HCT116 (cell line): ENCODE measurements at regions not wholly inside any gene's neighbourhood (a gene's known extent, or its start where the extent isn't known, plus 50 kb on each side); places are given as distances from the start of the nearest gene placed in this dataset.

Experiments
- ATAC-seq: fragments of 200-7000 bp; cut with Tn5 transposase; 2 replicates; pipeline ENCODE4 v1.9.1; 2020; ENCODE audit warnings: mild to moderate bottlenecking, moderate library complexity
- BruUV-seq: library from RNA; stranded (reverse); fragments of 400-500 nt; replicated peaks from 2 replicates; lab custom pipeline; 2021; lab: Mats Ljungman, UMichigan
- CTCF ChIA-PET: fragments of 300-600 bp; sonication (Branson Sonifier 250); formaldehyde crosslinking; loops from one replicate; lab custom pipeline; 2021; ENCODE audit warnings: antibody characterized with exemption; lab: Charles Lee
- POLR2A ChIA-PET: fragments of 300-600, 350-600 bp; sonication (Branson Sonifier 250); formaldehyde crosslinking; loops from one replicate; lab custom pipeline; 2021; ENCODE audit warnings: antibody characterized with exemption; lab: Charles Lee
- RAD21 ChIA-PET, 2 experiments: fragments of 300-600 bp; sonication (Branson Sonifier 250); formaldehyde crosslinking; loops; one replicate each; lab custom pipeline; 2023; ENCODE audit warnings: low total read pairs in 2 of 2; ENCODE audit not compliant: uncharacterized antibody in 2 of 2, unreplicated experiment in 2 of 2, low non-redundant PET in 1 of 2; lab: Charles Lee
- DNase-seq: peaks from one replicate; pipeline ENCODE4 v3.0.0-alpha.2; 2010; ENCODE audit warnings: low read depth, low spot score
- H2AFZ ChIP-seq: fragments of 200-600 bp; shearing (Covaris generic), sonication (generic); 2 replicates; pipeline ENCODE4 v1.6.1; 2017; ENCODE audit warnings: low read depth, mixed run types, mixed read lengths, antibody characterized with exemption, low read length; ENCODE audit not compliant: poor library complexity, severe bottlenecking
- H3K27ac ChIP-seq: 2 replicates; pipeline ENCODE4 v1.5.1; 2012; ENCODE audit warnings: low read depth, low read length
- H3K27me3 ChIP-seq: fragments of 200-600 bp; sonication (generic); 2 replicates; pipeline ENCODE4 v1.6.1; 2016; ENCODE audit warnings: mixed run types, low read length, mixed read lengths; ENCODE audit not compliant: insufficient read depth
- H3K36me3 ChIP-seq, 2 experiments: fragments of 200-500 bp in 1 of 2; fragments of 200-600 bp in 1 of 2; sonication (Bioruptor generic) in 1 of 2; sonication (generic) in 1 of 2; 2 replicates each; pipeline versions ENCODE4 v1.5.1 to v1.6.1; 2014 to 2016; ENCODE audit warnings: low read length in 2 of 2, inconsistent platforms in 1 of 2, mixed read lengths in 1 of 2, mixed run types in 1 of 2; ENCODE audit not compliant: insufficient read depth in 2 of 2, control insufficient read depth in 1 of 2
- H3K4me1 ChIP-seq, 2 experiments: fragments of 200-600 bp in 1 of 2; sonication (generic) in 1 of 2; 2 replicates each; pipeline versions ENCODE4 v1.5.1 to v1.6.1; 2012 to 2017; ENCODE audit warnings: low read length in 2 of 2, inconsistent platforms in 1 of 2, mild to moderate bottlenecking in 1 of 2, mixed read lengths in 1 of 2, mixed run types in 1 of 2, moderate library complexity in 1 of 2; ENCODE audit not compliant: insufficient read depth in 2 of 2, control insufficient read depth in 1 of 2
- H3K4me2 ChIP-seq: fragments of 200-600 bp; sonication (generic); 2 replicates; pipeline ENCODE4 v1.6.1; 2017; ENCODE audit warnings: mixed run types, low read length, mixed read lengths
- H3K4me3 ChIP-seq, 2 experiments: fragments of 200-600 bp in 1 of 2; sonication (generic) in 1 of 2; replicated peaks in 1 of 2; 2 replicates each; pipeline ENCODE4 v1.5.1; 2011 to 2016; ENCODE audit warnings: low read length in 2 of 2, control low read depth in 1 of 2, low read depth in 1 of 2, mild to moderate bottlenecking in 1 of 2, mixed read lengths in 1 of 2, mixed run types in 1 of 2
- H3K79me2 ChIP-seq: fragments of 200-600 bp; sonication (generic); 2 replicates; pipeline ENCODE4 v1.6.1; 2017; ENCODE audit warnings: mild to moderate bottlenecking, mixed run types, low read length, moderate library complexity, mixed read lengths; ENCODE audit not compliant: insufficient read depth
- H3K9ac ChIP-seq: fragments of 200-600 bp; sonication (generic); 2 replicates; pipeline ENCODE4 v1.6.1; 2016; ENCODE audit warnings: low read length, mixed read lengths
- H3K9me2 ChIP-seq: fragments of 200-600 bp; sonication (generic), shearing (Covaris generic); 2 replicates; pipeline ENCODE4 v1.6.1; 2017; ENCODE audit warnings: mixed run types, mild to moderate bottlenecking, moderate library complexity; ENCODE audit not compliant: insufficient read depth
- H3K9me3 ChIP-seq, 2 experiments: fragments of 200-500 bp in 1 of 2; fragments of 200-600 bp in 1 of 2; sonication (Bioruptor generic) in 1 of 2; sonication (generic) in 1 of 2; 2 replicates each; pipeline ENCODE4 v1.6.1; 2014 to 2017; ENCODE audit warnings: low read length in 2 of 2, mixed read lengths in 2 of 2, inconsistent platforms in 1 of 2, low read depth in 1 of 2, mild to moderate bottlenecking in 1 of 2, mixed run types in 1 of 2, moderate library complexity in 1 of 2; ENCODE audit not compliant: control insufficient read depth in 1 of 2, insufficient read depth in 1 of 2
- H4K20me1 ChIP-seq: fragments of 200-600 bp; sonication (generic), shearing (Covaris generic); 2 replicates; pipeline ENCODE4 v1.6.1; 2017; ENCODE audit warnings: mixed run types, mild to moderate bottlenecking, moderate library complexity; ENCODE audit not compliant: insufficient read depth
- ATF3 ChIP-seq: IDR thresholded peaks from 2 replicates; pipeline ENCODE4 v1.6.1; 2012
- CEBPB ChIP-seq: IDR thresholded peaks from 2 replicates; pipeline ENCODE4 v1.6.1; 2012; ENCODE audit warnings: low read depth
- EGR1 ChIP-seq: IDR thresholded peaks from 2 replicates; pipeline ENCODE4 v1.6.1; 2012; ENCODE audit warnings: low read depth
- ELF1 ChIP-seq: IDR thresholded peaks from 2 replicates; pipeline ENCODE4 v1.6.1; 2012; ENCODE audit warnings: low read depth, borderline replicate concordance
- EZH2phosphoT487 ChIP-seq: fragments of 200-600 bp; IDR thresholded peaks from 2 replicates; pipeline ENCODE4 v1.6.1; 2018; ENCODE audit warnings: antibody characterized with exemption, borderline replicate concordance
- FOSL1 ChIP-seq: IDR thresholded peaks from 2 replicates; pipeline ENCODE4 v1.6.1; 2012; ENCODE audit warnings: low read depth
- JUND ChIP-seq: IDR thresholded peaks from 2 replicates; pipeline ENCODE4 v1.6.1; 2012
- REST ChIP-seq: IDR thresholded peaks from 2 replicates; pipeline ENCODE4 v1.6.1; 2012; ENCODE audit warnings: low read depth
- SP1 ChIP-seq: IDR thresholded peaks from 2 replicates; pipeline ENCODE4 v1.6.1; 2012; ENCODE audit warnings: low read depth
- SRF ChIP-seq: IDR thresholded peaks from 2 replicates; pipeline ENCODE4 v1.6.1; 2012; ENCODE audit warnings: low read depth
- YY1 ChIP-seq: IDR thresholded peaks from 2 replicates; pipeline ENCODE4 v1.6.1; 2011; ENCODE audit warnings: low read length, low read depth, moderate library complexity, mild to moderate bottlenecking; ENCODE audit not compliant: insufficient replicate concordance; ENCODE audit errors: extremely low read depth
- ZBTB33 ChIP-seq: IDR thresholded peaks from 2 replicates; pipeline ENCODE4 v1.6.1; 2011; ENCODE audit warnings: mild to moderate bottlenecking, low read length, moderate library complexity; ENCODE audit not compliant: insufficient replicate concordance; ENCODE audit errors: extremely low read depth
- ZFX ChIP-seq: fragments of 450-650 bp; IDR thresholded peaks from 2 replicates; pipeline ENCODE4 v1.6.1; 2017
- ZNF274 ChIP-seq: fragments of 200-500 bp; sonication (Bioruptor generic); IDR thresholded peaks from 2 replicates; pipeline ENCODE4 v1.6.1; 2014; ENCODE audit warnings: mild to moderate bottlenecking, low read depth, low read length, inconsistent platforms
- intact Hi-C: fragments of 100-400 bp; cut with micrococcal nuclease; formaldehyde crosslinking; loops from 2 replicates; pipeline ENCODE4 v1.10.0; 2022

GRCh38 chrX:96538104-96538725 lies 146.4 kb upstream of the DIAPH2 start:
- ATAC-seq (no peak), DNase-seq (no peak)
- CTCF ChIA-PET, result no interaction called here
- no peak overlapping the region for H2AFZ ChIP-seq
- POLR2A ChIA-PET, result no interaction called here
- TF ChIP-seq ZBTB33 (no peak), ATF3 (no peak), FOSL1 (no peak), SP1 (no peak), CEBPB (no peak), YY1 (no peak)
- no peaks in the 10 kb centered on the region for H3K4me1 ChIP-seq
- no peak overlapping the region for H3K27ac ChIP-seq
- no peaks in the 10 kb centered on the region for H3K36me3 ChIP-seq
- no peaks in the 10 kb centered on the region for H3K9me3 ChIP-seq
- H3K9me2 ChIP-seq, result no peaks in the 10 kb centered on the region
- no peaks in the 10 kb centered on the region for H4K20me1 ChIP-seq
- intact Hi-C loops, result no loop called here
- RAD21 ChIA-PET, result no interaction called here
- no TSS peak for BruUV-seq
- H3K4me3 ChIP-seq, result no peak overlapping the region
- no peak overlapping the region for H3K9ac ChIP-seq
- H3K4me2 ChIP-seq, result no peak overlapping the region
- H3K79me2 ChIP-seq, result no peaks in the 10 kb centered on the region
- no peaks in the 10 kb centered on the region for H3K27me3 ChIP-seq

GRCh38 chrX:96540111-96540631 lies 144.5 kb upstream of the DIAPH2 start:
- no TSS peak for BruUV-seq
- H4K20me1 ChIP-seq, result no peaks in the 10 kb centered on the region
- no peak overlapping the region for H3K4me3 ChIP-seq
- no peaks in the 10 kb centered on the region for H3K27me3 ChIP-seq
- no peak overlapping the region for H3K4me2 ChIP-seq
- intact Hi-C loops, result no loop called here
- TF ChIP-seq CEBPB (no peak), JUND (no peak), ZNF274 (no peak), YY1 (no peak), SRF (no peak), FOSL1 (no peak), EZH2phosphoT487 (no peak), ELF1 (no peak), EGR1 (no peak), REST (no peak), SP1 (no peak), ZFX (no peak), ATF3 (no peak)
- no peaks in the 10 kb centered on the region for H3K4me1 ChIP-seq
- no peaks in the 10 kb centered on the region for H3K9me2 ChIP-seq
- H2AFZ ChIP-seq, result no peak overlapping the region
- H3K9ac ChIP-seq, result no peak overlapping the region
- no peaks in the 10 kb centered on the region for H3K36me3 ChIP-seq
- RAD21 ChIA-PET, result no interaction called here
- POLR2A ChIA-PET, result no interaction called here
- CTCF ChIA-PET, result no interaction called here
- ATAC-seq (no peak), DNase-seq (no peak)
- H3K9me3 ChIP-seq, result no peaks in the 10 kb centered on the region
- no peak overlapping the region for H3K27ac ChIP-seq
- H3K79me2 ChIP-seq, result no peaks in the 10 kb centered on the region
